Neutrophil (primary cell): ENCODE measurements at regions not wholly inside any gene's neighbourhood (a gene's known extent, or its start where the extent isn't known, plus 50 kb on each side); places are given as distances from the start of the nearest gene placed in this dataset.

Experiments used
- H3K27ac ChIP-seq: fragments of 200-600 bp; sonication (generic); 2 replicates; pipeline ENCODE4 v1.5.1; 2016; ENCODE audit warnings: mild to moderate bottlenecking, moderate library complexity
- H3K27me3 ChIP-seq: fragments of 200-600 bp; sonication (generic); 2 replicates; pipeline ENCODE4 v1.6.0; 2016; ENCODE audit warnings: mild to moderate bottlenecking
- H3K36me3 ChIP-seq: fragments of 200-600 bp; sonication (generic); 2 replicates; pipeline ENCODE4 v1.5.1; 2017
- H3K4me1 ChIP-seq, 2 experiments: fragments of 200-600 bp in 1 of 2; sonication (generic) in 1 of 2; 1 replicate in 1 of 2; 2 replicates in 1 of 2; pipeline versions ENCODE4 v1.5.1 to v1.6.1; 2013 to 2016; ENCODE audit warnings: low read depth in 1 of 2, low read length in 1 of 2, mild to moderate bottlenecking in 1 of 2, moderate library complexity in 1 of 2; ENCODE audit not compliant: control insufficient read depth in 1 of 2, insufficient read depth in 1 of 2
- H3K4me3 ChIP-seq, 2 experiments: fragments of 200-600 bp in 1 of 2; sonication (generic) in 1 of 2; 1 replicate in 1 of 2; 2 replicates in 1 of 2; pipeline ENCODE4 v1.5.1; 2013 to 2016; ENCODE audit warnings: low read depth in 1 of 2, low read length in 1 of 2, mild to moderate bottlenecking in 1 of 2, moderate library complexity in 1 of 2
- H3K9me3 ChIP-seq: fragments of 200-600 bp; sonication (generic); 2 replicates; pipeline ENCODE4 v1.5.1; 2016
- CTCF ChIP-seq: fragments of 200-600 bp; sonication (generic); IDR thresholded peaks from 2 replicates; pipeline ENCODE4 v1.5.1; 2016; ENCODE audit warnings: antibody characterized with exemption

- no peaks in the 10 kb centered on the region for H3K27me3 ChIP-seq
- no peak for TF ChIP-seq CTCF
- H3K9me3 ChIP-seq: no peaks in the 10 kb centered on the region
- no peaks in the 10 kb centered on the region for H3K4me1 ChIP-seq
- no peak overlapping the region for H3K4me3 ChIP-seq
- H3K36me3 ChIP-seq: no peaks in the 10 kb centered on the region
- no peak overlapping the region for H3K27ac ChIP-seq
Measured at GRCh38 chr12:67539946-67540345, 108.6 kb upstream of the DYRK2 start.

GRCh38 chr12:67540920-67541624 lies 107.5 kb upstream of the DYRK2 start:
- Histone ChIP-seq H3K9me3 (no peaks in the 10 kb centered on the region), H3K27me3 (no peaks in the 10 kb centered on the region), H3K36me3 (no peaks in the 10 kb centered on the region), H3K27ac (no peak overlapping the region), H3K4me3 (no peak overlapping the region), H3K4me1 (no peaks in the 10 kb centered on the region)
- TF ChIP-seq CTCF: no peak

GRCh38 chr12:67541625-67541991 lies 106.9 kb upstream of the DYRK2 start:
- TF ChIP-seq CTCF: no peak
- H3K4me3 ChIP-seq: no peak overlapping the region
- H3K36me3 ChIP-seq: no peaks in the 10 kb centered on the region
- no peaks in the 10 kb centered on the region for H3K9me3 ChIP-seq
- H3K27ac ChIP-seq: no peak overlapping the region
- no peaks in the 10 kb centered on the region for H3K27me3 ChIP-seq
- no peaks in the 10 kb centered on the region for H3K4me1 ChIP-seq

GRCh38 chr12:67543021-67543770 lies 105.3 kb upstream of the DYRK2 start:
- Histone ChIP-seq H3K4me3 (no peak overlapping the region), H3K27ac (no peak overlapping the region), H3K27me3 (no peaks in the 10 kb centered on the region), H3K36me3 (no peaks in the 10 kb centered on the region), H3K4me1 (no peaks in the 10 kb centered on the region), H3K9me3 (no peaks in the 10 kb centered on the region)
- TF ChIP-seq CTCF: no peak

- Histone ChIP-seq H3K4me1 (no peaks in the 10 kb centered on the region), H3K4me3 (no peak overlapping the region), H3K36me3 (no peaks in the 10 kb centered on the region), H3K9me3 (no peaks in the 10 kb centered on the region), H3K27ac (no peak overlapping the region), H3K27me3 (no peaks in the 10 kb centered on the region)
- no peak for TF ChIP-seq CTCF
Measured at GRCh38 chr12:67545298-67545697, 103.2 kb upstream of the DYRK2 start.
